MCF 10A (cell line): ENCODE measurements at regions not wholly inside any gene's neighbourhood (a gene's known extent, or its start where the extent isn't known, plus 50 kb on each side); places are given as distances from the start of the nearest gene placed in this dataset.

Source experiments
- BruUV-seq: library from RNA; stranded (reverse); fragments of 400-500 nt; replicated peaks from 2 replicates; lab custom pipeline; 2021; lab: Mats Ljungman, UMichigan
- CTCF ChIA-PET: fragments of 300-600 bp; sonication (Branson Sonifier 250); formaldehyde crosslinking; extraction: SDS; loops from one replicate; lab custom pipeline; 2021; ENCODE audit warnings: antibody characterized with exemption, inconsistent platforms; lab: Yijun Ruan, JAX
- POLR2A ChIA-PET: fragments of 300-600, 350-650 bp; sonication (Branson Sonifier 250); formaldehyde crosslinking; extraction: SDS; loops from one replicate; lab custom pipeline; 2020; ENCODE audit warnings: antibody characterized with exemption, inconsistent platforms; lab: Yijun Ruan, JAX
- DNase-seq: peaks from one replicate; pipeline ENCODE4 v3.0.0-alpha.2; 2018; ENCODE audit not compliant: unreplicated experiment
- H3K27ac Mint-ChIP-seq: one replicate; pipeline ENCODE4 v1.8.0; 2022; ENCODE audit warnings: mild to moderate bottlenecking, low read depth, mixed read lengths; ENCODE audit not compliant: unreplicated experiment
- H3K27me3 Mint-ChIP-seq: one replicate; pipeline ENCODE4 v1.8.0; 2022; ENCODE audit warnings: mixed read lengths; ENCODE audit not compliant: insufficient read depth, unreplicated experiment
- H3K36me3 Mint-ChIP-seq: one replicate; pipeline ENCODE4 v1.8.0; 2022; ENCODE audit warnings: mild to moderate bottlenecking, moderate library complexity, mixed read lengths; ENCODE audit not compliant: insufficient read depth, unreplicated experiment
- H3K4me1 Mint-ChIP-seq: one replicate; pipeline ENCODE4 v1.8.0; 2022; ENCODE audit warnings: mixed read lengths; ENCODE audit not compliant: insufficient read depth, unreplicated experiment
- H3K4me3 Mint-ChIP-seq: one replicate; pipeline ENCODE4 v1.8.0; 2022; ENCODE audit warnings: mild to moderate bottlenecking, moderate library complexity, mixed read lengths; ENCODE audit not compliant: unreplicated experiment
- H3K9me3 Mint-ChIP-seq: one replicate; pipeline ENCODE4 v1.8.0; 2022; ENCODE audit warnings: mixed read lengths; ENCODE audit not compliant: unreplicated experiment
- intact Hi-C: fragments of 100-400 bp; cut with micrococcal nuclease; formaldehyde crosslinking; loops from 2 replicates; pipeline ENCODE4 v1.14.1; 2022
- TF ChIP-seq, protein P1 (sequence below): fragments of 200-600 bp; IDR thresholded peaks from one replicate; pipeline ENCODE4 v1.8.0; 2022; ENCODE audit warnings: antibody characterized with exemption, mild to moderate bottlenecking; ENCODE audit not compliant: unreplicated experiment

GRCh38 chr6:167508919-167509852 is 184.3 kb downstream of the TTLL2 start:
- DNase-seq, result no peak
- Mint-ChIP-seq H3K4me3 (no peak overlapping the region), H3K27me3 (peaks cover 14% of the 10 kb centered on the region), H3K36me3 (no peaks in the 10 kb centered on the region), H3K9me3 (no peaks in the 10 kb centered on the region), H3K27ac (no peak overlapping the region), H3K4me1 (no peaks in the 10 kb centered on the region)
- intact Hi-C loops, result no loop called here
- ChIA-PET POLR2A (interaction anchor here (0.7 kb wide), 1 partner anchor 238 kb away, joined by 3 read pairs; no protein-coding TSS in a partner anchor), CTCF (interaction anchor here (0.7 kb wide), 1 partner anchor 8 kb away, joined by 3 read pairs; no protein-coding TSS in a partner anchor)
- TF ChIP-seq, protein P1, sequence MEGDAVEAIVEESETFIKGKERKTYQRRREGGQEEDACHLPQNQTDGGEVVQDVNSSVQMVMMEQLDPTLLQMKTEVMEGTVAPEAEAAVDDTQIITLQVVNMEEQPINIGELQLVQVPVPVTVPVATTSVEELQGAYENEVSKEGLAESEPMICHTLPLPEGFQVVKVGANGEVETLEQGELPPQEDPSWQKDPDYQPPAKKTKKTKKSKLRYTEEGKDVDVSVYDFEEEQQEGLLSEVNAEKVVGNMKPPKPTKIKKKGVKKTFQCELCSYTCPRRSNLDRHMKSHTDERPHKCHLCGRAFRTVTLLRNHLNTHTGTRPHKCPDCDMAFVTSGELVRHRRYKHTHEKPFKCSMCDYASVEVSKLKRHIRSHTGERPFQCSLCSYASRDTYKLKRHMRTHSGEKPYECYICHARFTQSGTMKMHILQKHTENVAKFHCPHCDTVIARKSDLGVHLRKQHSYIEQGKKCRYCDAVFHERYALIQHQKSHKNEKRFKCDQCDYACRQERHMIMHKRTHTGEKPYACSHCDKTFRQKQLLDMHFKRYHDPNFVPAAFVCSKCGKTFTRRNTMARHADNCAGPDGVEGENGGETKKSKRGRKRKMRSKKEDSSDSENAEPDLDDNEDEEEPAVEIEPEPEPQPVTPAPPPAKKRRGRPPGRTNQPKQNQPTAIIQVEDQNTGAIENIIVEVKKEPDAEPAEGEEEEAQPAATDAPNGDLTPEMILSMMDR, result no peak
- BruUV-seq, result no TSS peak

DNA sequence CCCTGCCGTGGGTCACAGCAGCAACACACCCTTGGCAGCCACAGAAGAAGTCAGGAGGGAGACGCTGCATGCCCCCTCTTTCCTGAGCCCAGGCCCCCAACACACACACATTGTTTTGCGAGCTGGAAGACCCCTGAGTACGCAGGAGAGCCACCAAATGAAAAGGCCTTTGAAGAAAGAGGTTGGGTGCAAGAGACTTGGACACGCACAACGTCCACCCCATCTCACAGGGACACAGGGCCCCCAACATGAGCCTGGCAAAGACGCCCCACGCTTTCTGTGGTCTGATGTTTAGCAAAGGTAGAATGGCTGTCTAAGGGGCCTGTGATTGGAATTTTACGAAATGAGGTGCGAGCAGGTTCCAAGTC is 185.0 kb downstream of the TTLL2 start:
- Mint-ChIP-seq H3K4me1 (no peaks in the 10 kb centered on the region), H3K4me3 (no peak overlapping the region), H3K27me3 (peaks cover 11% of the 10 kb centered on the region), H3K9me3 (no peaks in the 10 kb centered on the region), H3K27ac (no peak overlapping the region), H3K36me3 (no peaks in the 10 kb centered on the region)
- intact Hi-C loops, result no loop called here
- DNase-seq, result no peak
- no TSS peak for BruUV-seq
- TF ChIP-seq, protein P1, result no peak
- CTCF ChIA-PET, result interaction anchor here (0.7 kb wide), 1 partner anchor 9 kb away, joined by 3 read pairs; no protein-coding TSS in a partner anchor
- POLR2A ChIA-PET, result interaction anchor here (0.7 kb wide), 1 partner anchor 239 kb away, joined by 3 read pairs; no protein-coding TSS in a partner anchor

DNA sequence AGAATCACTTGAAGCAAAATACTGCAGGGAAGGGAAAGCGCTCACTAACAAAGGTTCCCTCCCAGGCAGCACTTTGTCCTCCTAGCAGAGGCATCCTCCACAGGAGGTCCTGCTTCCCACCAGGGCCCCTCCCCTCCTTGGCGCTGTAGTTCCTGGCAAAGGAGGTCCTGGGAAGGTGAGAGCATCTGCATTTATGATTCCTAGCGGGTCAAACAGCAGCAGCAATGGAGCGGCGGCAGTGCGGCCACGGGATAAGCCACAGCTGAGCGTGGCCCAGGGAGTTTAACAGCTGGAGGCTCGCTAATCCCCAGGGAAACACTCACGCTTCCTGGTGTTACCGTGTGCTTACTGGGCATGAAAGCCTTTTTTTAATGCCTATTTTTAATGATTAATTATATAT is 185.8 kb downstream of the TTLL2 start:
- TF ChIP-seq, protein P1, result no peak
- no peaks in the 10 kb centered on the region for H3K9me3 Mint-ChIP-seq

DNA sequence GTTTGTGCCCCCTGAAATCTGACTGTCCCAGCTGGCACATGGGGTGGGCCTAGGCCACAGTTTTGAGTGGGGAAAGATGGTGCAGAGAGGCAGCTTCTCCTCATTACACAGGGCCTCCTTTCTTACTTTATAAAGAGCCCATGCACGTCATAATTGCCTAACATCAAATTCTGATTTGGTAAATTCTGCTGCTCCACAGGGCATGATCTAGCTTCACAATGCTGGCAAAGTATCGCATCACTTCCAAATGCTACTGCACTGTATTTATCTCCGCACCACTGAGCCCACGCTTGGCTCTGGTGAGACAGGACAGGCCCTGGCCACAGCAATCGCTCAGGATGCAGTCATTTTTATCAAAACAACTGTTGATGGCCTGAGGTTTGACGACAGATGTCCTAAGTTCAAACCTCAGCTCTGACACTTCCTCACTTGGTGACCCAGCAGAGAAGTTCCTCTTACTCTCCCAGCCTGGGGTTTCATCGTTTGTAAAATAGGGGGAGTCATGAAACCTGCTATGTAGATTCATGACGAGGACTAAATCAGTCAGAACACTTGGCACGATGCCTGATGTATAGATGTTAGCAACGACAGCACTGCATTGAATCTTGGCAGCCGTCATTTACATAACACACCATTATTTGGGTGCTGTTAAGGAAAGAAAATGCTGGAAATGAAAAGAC is 187.9 kb downstream of the TTLL2 start:
- ChIA-PET CTCF (no interaction called here), POLR2A (interaction anchor here (0.7 kb wide), 1 partner anchor 375 kb away, joined by 4 read pairs; no protein-coding TSS in a partner anchor)
- TF ChIP-seq, protein P1, result no peak
- no peak overlapping the region for H3K27ac Mint-ChIP-seq
- H3K4me3 Mint-ChIP-seq, result no peak overlapping the region
- H3K36me3 Mint-ChIP-seq, result no peaks in the 10 kb centered on the region
- H3K4me1 Mint-ChIP-seq, result no peaks in the 10 kb centered on the region
- no TSS peak for BruUV-seq
- H3K27me3 Mint-ChIP-seq, result peaks cover 13% of the 10 kb centered on the region
- H3K9me3 Mint-ChIP-seq, result no peaks in the 10 kb centered on the region
- DNase-seq, result no peak
- intact Hi-C loops, result no loop called here

More for the DNA sequence above, 185.8 kb downstream of the TTLL2 start:
- H3K36me3 Mint-ChIP-seq, result no peaks in the 10 kb centered on the region
- peaks cover 11% of the 10 kb centered on the region for H3K27me3 Mint-ChIP-seq
- no peak for DNase-seq
- H3K4me3 Mint-ChIP-seq, result no peak overlapping the region
- CTCF ChIA-PET, result no interaction called here
- POLR2A ChIA-PET, result no interaction called here
- no TSS peak for BruUV-seq
- H3K27ac Mint-ChIP-seq, result no peak overlapping the region
- intact Hi-C loops, result no loop called here
- H3K4me1 Mint-ChIP-seq, result no peaks in the 10 kb centered on the region
